NB4 (cell line): ENCODE measurements at regions not wholly inside any gene's neighbourhood (a gene's known extent, or its start where the extent isn't known, plus 50 kb on each side); places are given as distances from the start of the nearest gene placed in this dataset.

Experiments used
- CTCF ChIP-seq: IDR thresholded peaks from one replicate; pipeline ENCODE4 v1.5.1; 2012; ENCODE audit warnings: low read depth, low read length
- POLR2A ChIP-seq: IDR thresholded peaks from 2 replicates; pipeline ENCODE4 v1.6.1; 2011; ENCODE audit warnings: mild to moderate bottlenecking; ENCODE audit not compliant: insufficient read length; ENCODE audit errors: extremely low read depth

- TF ChIP-seq CTCF (no peak), POLR2A (no peak)
These were observed 151.2 kb upstream of the DST start for GRCh38 chr6:56793938-56794337.
